ENCODE measurements at regions not wholly inside any gene's neighbourhood (a gene's known extent, or its start where the extent isn't known, plus 50 kb on each side); places are given as distances from the start of the nearest gene placed in this dataset.

- no peak overlapping the region for H3K27ac ChIP-seq
- no peaks in the 10 kb centered on the region for H3K36me3 ChIP-seq
- no peak overlapping the region for H3K4me3 ChIP-seq
- H3K27me3 ChIP-seq, result no peaks in the 10 kb centered on the region
- TF ChIP-seq CTCF (IDR thresholded peaks at IDR 0.05), result no peak
- H3K4me1 ChIP-seq, result no peaks in the 10 kb centered on the region
- intact Hi-C loops (cut with DNase I), result no loop called here
- DNase-seq, result no peak
- no peaks in the 10 kb centered on the region for H3K9me3 ChIP-seq
- no peak overlapping the region for H3K9ac ChIP-seq (ENCODE audit: low read depth in 2 of 2, low read length in 2 of 2)
These were observed 145.5 kb downstream of the SQOR start for GRCh38 chr15:45780352-45780751.

- no peak overlapping the region for H3K27ac ChIP-seq
- no peak overlapping the region for H3K4me3 ChIP-seq
- intact Hi-C loops (cut with DNase I), result no loop called here
- no peaks in the 10 kb centered on the region for H3K9me3 ChIP-seq
- H3K36me3 ChIP-seq, result no peaks in the 10 kb centered on the region
- no peak for TF ChIP-seq CTCF (IDR thresholded peaks at IDR 0.05)
- no peak overlapping the region for H3K9ac ChIP-seq (ENCODE audit: low read depth in 2 of 2, low read length in 2 of 2)
- no peak for DNase-seq
- H3K27me3 ChIP-seq, result no peaks in the 10 kb centered on the region
- H3K4me1 ChIP-seq, result no peaks in the 10 kb centered on the region
These were observed 149.8 kb downstream of the SQOR start for GRCh38 chr15:45784656-45785055.

- no peak for DNase-seq
- Histone ChIP-seq H3K9me3 (no peaks in the 10 kb centered on the region), H3K36me3 (no peaks in the 10 kb centered on the region), H3K27me3 (no peaks in the 10 kb centered on the region), H3K27ac (no peak overlapping the region), H3K9ac (ENCODE audit: low read depth in 2 of 2, low read length in 2 of 2) (no peak overlapping the region), H3K4me3 (no peak overlapping the region), H3K4me1 (no peaks in the 10 kb centered on the region)
- intact Hi-C loops (cut with DNase I), result no loop called here
- no peak for TF ChIP-seq CTCF (IDR thresholded peaks at IDR 0.05)
These were observed 151.1 kb downstream of the SQOR start for GRCh38 chr15:45785897-45786296.

GRCh38 chr15:45790325-45790943 lies 155.6 kb downstream of the SQOR start:
- Histone ChIP-seq H3K4me3 (no peak overlapping the region), H3K9ac (ENCODE audit: low read depth in 2 of 2, low read length in 2 of 2) (no peak overlapping the region), H3K36me3 (no peaks in the 10 kb centered on the region), H3K4me1 (no peaks in the 10 kb centered on the region), H3K27ac (no peak overlapping the region), H3K27me3 (no peaks in the 10 kb centered on the region), H3K9me3 (no peaks in the 10 kb centered on the region)
- intact Hi-C loops (cut with DNase I), result no loop called here
- DNase-seq, result peak; percentile 56
- TF ChIP-seq CTCF (IDR thresholded peaks at IDR 0.05), result peak; percentile 47

GRCh38 chr15:45794304-45794703 lies 159.5 kb downstream of the SQOR start:
- H3K27ac ChIP-seq, result no peak overlapping the region
- H3K4me3 ChIP-seq, result no peak overlapping the region
- intact Hi-C loops (cut with DNase I), result no loop called here
- H3K9me3 ChIP-seq, result no peaks in the 10 kb centered on the region
- no peak for TF ChIP-seq CTCF (IDR thresholded peaks at IDR 0.05)
- no peaks in the 10 kb centered on the region for H3K27me3 ChIP-seq
- no peaks in the 10 kb centered on the region for H3K36me3 ChIP-seq
- no peak for DNase-seq
- H3K4me1 ChIP-seq, result no peaks in the 10 kb centered on the region
- no peak overlapping the region for H3K9ac ChIP-seq (ENCODE audit: low read depth in 2 of 2, low read length in 2 of 2)

Data from colonic mucosa (tissue), 4 donors.